SK-MEL-5 (cell line): ENCODE measurements at regions not wholly inside any gene's neighbourhood (a gene's known extent, or its start where the extent isn't known, plus 50 kb on each side); places are given as distances from the start of the nearest gene placed in this dataset.
"Not testable (repeated sequence)": the region's sequence is repeated elsewhere in the genome, so short reads cannot be mapped to it uniquely, and the experiment has no call there.

Source experiments
- DNase-seq: peaks from one replicate; pipeline ENCODE4 v3.0.0-alpha.2; 2016; ENCODE audit warnings: low read depth, low spot score
- in situ Hi-C: cut with HindIII; loops from 2 replicates; pipeline ENCODE4 v1.10.0; 2016; ENCODE audit warnings: low sequenced_read_pairs, high pct_unique_total_duplicates, low pct_unique_long_range_greater_than_20kb

GRCh38 chrX:76971393-76972376 is 475.5 kb upstream of the FGF16 start:
- in situ Hi-C loops: no loop called here
- no peak for DNase-seq

DNA sequence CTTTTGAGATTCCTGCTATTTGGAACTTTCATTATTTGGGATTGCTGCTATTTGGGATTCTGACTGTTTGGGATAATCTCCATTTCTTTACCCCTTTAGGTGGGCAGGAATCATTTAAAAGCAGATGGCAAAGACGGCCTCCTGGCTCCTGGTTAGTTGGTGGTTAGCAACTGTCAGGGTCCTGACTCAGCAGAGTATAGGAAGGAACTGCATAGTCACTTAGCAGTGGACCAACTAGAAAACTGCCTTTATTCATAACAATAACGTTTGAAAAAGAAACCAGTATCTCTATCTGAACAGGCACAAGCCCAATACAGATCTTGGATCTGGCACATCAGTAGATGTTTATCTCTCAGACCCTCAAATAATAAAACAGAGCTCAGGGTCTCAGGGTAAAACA is 469.7 kb upstream of the FGF16 start:
- no peak for DNase-seq
- in situ Hi-C loops: no loop called here

- DNase-seq: no peak
- in situ Hi-C loops: no loop called here
Observed at GRCh38 chrX:76987381-76987780, 459.8 kb upstream of the FGF16 start.

DNA sequence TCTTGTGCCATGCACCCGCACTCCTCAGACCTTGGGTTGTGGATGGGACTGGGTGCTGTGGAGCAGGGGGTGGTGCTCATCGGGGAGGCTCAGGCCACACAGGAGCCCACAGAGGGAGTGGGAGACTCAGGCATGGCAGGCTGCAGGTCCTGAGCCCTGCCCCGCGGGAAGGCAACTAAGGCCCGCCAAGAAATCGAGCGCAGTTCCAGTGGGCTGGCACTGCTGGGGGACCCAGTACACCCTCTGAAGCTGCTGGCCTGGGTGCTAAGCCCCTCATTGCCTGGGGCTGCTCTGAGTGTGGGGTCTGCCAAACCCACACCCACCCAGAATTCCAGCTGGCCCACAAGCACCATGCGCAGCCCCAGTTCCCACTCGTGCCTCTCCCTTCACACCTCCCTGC is 450.5 kb upstream of the FGF16 start:
- in situ Hi-C loops: no loop called here
- no peak for DNase-seq

DNA sequence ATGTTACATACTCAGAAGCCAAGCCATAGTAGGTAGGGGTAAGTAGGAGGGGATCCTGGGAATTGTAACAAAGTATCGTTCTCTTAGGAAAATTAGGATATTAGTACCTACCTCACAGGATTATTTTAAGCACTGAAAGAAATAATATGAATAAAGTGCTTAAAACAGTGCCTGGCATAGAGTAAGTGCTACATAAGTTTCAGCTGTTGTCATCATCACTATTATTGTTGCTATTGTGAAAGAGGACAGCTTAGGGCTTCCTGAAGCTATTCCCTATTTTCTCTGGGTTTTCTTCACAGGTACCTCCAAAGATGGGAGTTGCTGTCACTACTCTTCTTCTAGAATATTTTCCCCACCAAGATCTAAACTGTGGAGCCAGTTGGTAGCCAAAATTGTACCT is 443.7 kb upstream of the FGF16 start:
- DNase-seq: no peak
- in situ Hi-C loops: no loop called here

DNA sequence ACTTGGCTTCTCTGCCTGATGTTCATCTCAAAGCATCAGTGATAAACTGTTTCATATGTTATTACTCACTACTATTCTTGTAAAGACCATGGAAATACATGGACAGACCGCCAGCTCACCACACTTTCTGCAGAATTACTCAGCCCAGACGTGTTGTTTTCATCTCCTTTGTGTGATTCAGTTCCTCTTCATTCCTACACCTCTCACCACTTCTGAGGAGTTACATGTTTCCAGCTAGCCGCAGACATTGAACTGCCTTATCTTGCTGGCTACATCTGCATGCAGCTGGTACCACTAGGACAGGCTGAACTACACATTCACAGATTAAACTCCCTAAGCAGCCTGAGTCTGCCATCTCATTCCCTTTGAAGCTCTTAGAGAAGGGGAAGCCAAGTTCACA is 443.2 kb upstream of the FGF16 start:
- DNase-seq: no peak
- in situ Hi-C loops: no loop called here

DNA sequence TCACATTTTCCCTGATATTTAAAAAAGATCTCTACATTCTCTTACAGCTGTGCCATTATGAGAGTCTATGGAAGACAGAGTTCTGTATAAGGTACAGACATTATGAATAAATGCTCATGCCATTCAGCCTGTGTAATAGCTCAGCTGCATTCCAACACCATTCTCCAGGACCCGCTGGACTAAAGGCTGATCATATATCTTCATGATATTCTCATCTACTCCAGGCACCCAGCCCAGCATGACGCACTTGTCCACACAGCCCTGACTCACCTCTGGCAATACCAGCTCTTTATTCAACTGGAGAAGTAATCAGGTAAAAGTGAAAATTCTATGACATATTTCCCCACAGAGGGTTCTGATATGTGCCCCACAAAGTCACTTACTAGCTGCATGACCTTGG is 437.5 kb upstream of the FGF16 start:
- in situ Hi-C loops: no loop called here
- DNase-seq: no peak

- in situ Hi-C loops: no loop called here
- no peak for DNase-seq
Observed at GRCh38 chrX:77014377-77015372, 432.5 kb upstream of the FGF16 start.

GRCh38 chrX:77017093-77017492 is 430.1 kb upstream of the FGF16 start:
- DNase-seq: no peak
- in situ Hi-C loops: no loop called here

DNA sequence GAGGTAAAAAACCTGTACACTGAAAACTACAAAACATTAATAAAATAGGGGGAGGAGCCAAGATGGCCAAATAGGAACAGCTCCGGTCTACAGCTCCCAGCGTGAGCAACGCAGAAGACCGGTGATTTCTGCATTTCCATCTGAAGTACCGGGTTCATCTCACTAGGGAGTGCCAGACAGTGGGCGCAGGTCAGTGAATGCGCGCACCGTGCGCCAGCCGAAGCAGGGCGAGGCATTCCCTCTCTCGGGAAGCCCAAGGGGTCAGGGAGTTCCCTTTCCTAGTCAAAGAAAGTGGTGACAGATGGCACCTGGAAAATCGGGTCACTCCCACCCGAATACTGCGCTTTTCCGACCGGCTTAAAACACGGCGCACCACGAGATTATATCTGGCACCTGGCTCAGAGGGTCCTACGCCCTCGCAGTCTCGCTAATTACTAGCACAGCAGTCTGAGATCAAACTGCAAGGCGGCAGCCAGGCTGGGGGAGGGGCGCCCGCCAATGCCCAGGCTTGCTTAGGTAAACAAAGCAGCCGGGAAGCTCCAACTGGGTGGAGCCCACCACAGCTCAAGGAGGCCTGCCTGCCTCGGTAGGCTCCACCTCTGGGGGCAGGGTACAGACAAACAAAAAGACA is 400.9 kb upstream of the FGF16 start:
- DNase-seq: not testable (repeated sequence)

DNA sequence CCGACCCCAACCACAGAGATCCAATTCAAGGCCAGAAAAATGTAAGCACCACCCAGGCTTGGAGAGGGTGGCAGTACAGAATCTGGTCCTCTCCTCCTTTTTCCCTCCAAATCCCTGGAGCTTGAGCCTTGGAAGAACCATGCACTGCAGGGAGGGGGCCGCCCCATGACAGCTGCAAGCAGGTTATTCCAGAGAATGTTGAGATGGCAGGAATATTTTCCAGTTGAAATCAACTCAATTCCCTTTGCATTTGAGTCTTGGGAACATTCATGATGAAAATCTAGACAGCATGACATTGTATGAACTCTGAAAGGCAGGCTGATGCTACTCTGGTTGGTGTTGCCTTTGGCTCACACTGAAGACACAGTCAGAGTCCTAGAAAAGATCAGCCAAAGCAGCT is 386.6 kb upstream of the FGF16 start:
- no peak for DNase-seq
- in situ Hi-C loops: no loop called here

More for the DNA sequence above, 400.9 kb upstream of the FGF16 start:
- in situ Hi-C loops: not testable (repeated sequence)

- in situ Hi-C loops: no loop called here
- no peak for DNase-seq
Observed at GRCh38 chrX:77061022-77061421, 386.2 kb upstream of the FGF16 start.

DNA sequence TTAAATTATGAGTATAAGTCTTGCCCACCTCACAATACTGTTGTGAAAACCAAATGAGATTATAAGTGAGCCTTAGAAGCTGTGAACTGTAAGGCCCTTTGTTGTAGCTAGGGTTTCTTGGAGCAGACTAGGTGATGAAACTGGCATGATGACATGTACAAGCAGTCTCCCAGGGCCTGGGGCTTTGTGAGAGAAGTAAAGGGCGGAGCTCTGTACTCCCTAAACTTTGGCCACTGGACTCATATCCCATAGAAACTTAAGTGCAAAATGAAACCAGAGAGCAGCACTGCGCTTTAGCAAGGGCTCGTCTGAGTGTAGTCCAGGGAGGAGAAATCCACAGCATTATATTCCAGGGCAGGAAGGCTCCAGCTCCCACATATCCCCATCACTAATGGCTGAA is 385.6 kb upstream of the FGF16 start:
- DNase-seq: peak; percentile 12
- in situ Hi-C loops: no loop called here

DNA sequence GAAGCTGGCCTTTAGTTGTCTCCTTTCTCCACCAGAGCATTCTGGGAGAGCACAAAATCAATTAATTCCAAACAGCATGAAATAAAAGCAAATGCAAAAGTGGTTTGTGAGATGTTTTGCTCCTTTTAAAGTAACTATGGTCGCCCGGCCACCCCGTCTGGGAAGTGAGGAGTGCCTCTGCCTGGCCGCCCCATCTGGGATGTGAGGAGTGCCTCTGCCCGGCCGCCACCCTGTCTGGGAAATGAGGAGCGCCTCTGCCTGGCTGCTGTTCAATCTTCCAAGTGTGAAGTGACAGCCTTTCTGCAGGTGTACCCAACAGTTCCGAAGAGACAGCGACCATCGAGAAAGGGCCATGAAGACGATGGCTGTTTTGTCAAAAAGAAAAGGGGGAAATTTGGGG is 381.3 kb upstream of the FGF16 start:
- DNase-seq: no peak

DNA sequence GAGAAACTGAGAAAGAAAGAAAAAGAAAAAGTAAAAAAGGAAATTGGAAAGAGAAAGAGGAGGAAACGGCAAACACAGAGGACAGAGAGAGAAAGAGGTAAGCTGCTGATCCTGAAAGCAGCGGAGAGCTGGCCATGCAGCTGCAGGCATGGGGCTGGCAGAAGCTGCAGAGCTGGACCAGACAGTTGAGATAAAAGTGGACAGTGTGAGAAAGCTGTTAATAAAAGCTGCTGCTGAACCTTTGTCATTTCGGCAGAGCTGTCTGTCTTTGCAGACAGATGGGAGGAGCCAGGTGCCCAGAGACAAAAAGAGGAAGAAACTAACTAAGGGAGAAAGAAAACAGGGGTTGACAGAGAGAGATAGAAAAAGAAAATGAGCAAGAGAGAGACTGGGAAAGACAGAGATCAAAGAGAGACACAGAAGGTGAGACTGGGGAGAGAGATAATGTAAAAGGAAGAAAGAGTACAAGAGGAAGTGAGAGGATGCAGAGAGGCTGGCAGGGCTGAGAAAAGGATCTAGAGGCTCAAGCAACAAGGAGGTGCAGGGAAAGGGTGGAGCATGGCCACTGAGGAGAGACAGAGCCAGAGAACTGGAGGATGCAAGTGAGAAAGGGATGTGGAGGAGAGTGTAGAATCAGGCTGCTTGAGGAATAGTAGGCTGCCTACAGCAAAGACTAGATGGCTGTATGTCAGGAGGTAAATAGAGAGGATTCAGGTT is 376.8 kb upstream of the FGF16 start:
- no peak for DNase-seq
- in situ Hi-C loops: no loop called here

More for the DNA sequence above, 381.3 kb upstream of the FGF16 start:
- in situ Hi-C loops: no loop called here

GRCh38 chrX:77076896-77077295 is 370.3 kb upstream of the FGF16 start:
- in situ Hi-C loops: no loop called here
- no peak for DNase-seq

- in situ Hi-C loops, DNase-seq: not testable (repeated sequence)
Observed at GRCh38 chrX:77081237-77081636, 366.0 kb upstream of the FGF16 start.
